Testis (tissue), 2 donors: ENCODE measurements at regions not wholly inside any gene's neighbourhood (a gene's known extent, or its start where the extent isn't known, plus 50 kb on each side); places are given as distances from the start of the nearest gene placed in this dataset.

ENCODE experiments used
- DNase-seq: peaks from one replicate; pipeline ENCODE4 v3.0.0-alpha.2; 2019
- H3K27ac ChIP-seq, 2 donors: fragments of 200-600 bp; sonication (generic); one replicate each; pipeline ENCODE4 v1.5.1; 2019
- H3K27me3 ChIP-seq: fragments of 200-600 bp; sonication (generic); one replicate; pipeline ENCODE4 v1.5.1; 2019
- H3K36me3 ChIP-seq: fragments of 200-600 bp; sonication (generic); one replicate; pipeline ENCODE4 v1.5.1; 2017; ENCODE audit warnings: low read depth; ENCODE audit errors: missing control alignments
- H3K4me1 ChIP-seq: fragments of 200-600 bp; sonication (generic); one replicate; pipeline ENCODE4 v1.5.1; 2019
- H3K4me3 ChIP-seq, 2 donors: fragments of 200-600 bp; sonication (generic); one replicate each; pipeline ENCODE4 v1.5.1; 2017 to 2019
- H3K9me3 ChIP-seq: fragments of 200-600 bp; sonication (generic); one replicate; pipeline ENCODE4 v1.5.1; 2017
- CTCF ChIP-seq, 3 experiments: fragments of 450-650 bp in 2 of 3; fragments of 200-600 bp in 1 of 3; sonication (generic) in 1 of 3; IDR thresholded peaks; one replicate each; pipeline ENCODE4 v1.5.1; 2016 to 2019; ENCODE audit warnings: antibody characterized with exemption in 3 of 3, mild to moderate bottlenecking in 2 of 3, moderate library complexity in 1 of 3
- POLR2A ChIP-seq: fragments of 450-650 bp; IDR thresholded peaks from one replicate; pipeline ENCODE4 v1.6.1; 2017; ENCODE audit warnings: antibody characterized with exemption, mild to moderate bottlenecking, moderate library complexity
- WGBS, 2 donors: methylation state at CpG; one replicate each; pipeline ENCODE4 v1.1.5; 2018; 5-methylcytosine and 5-hydroxymethylcytosine counted together
- intact Hi-C: fragments of 100-400 bp; cut with DNase I; formaldehyde crosslinking; loops from one replicate; pipeline ENCODE4 v1.15.1; 2023; ENCODE audit warnings: low total_unique reads

DNA sequence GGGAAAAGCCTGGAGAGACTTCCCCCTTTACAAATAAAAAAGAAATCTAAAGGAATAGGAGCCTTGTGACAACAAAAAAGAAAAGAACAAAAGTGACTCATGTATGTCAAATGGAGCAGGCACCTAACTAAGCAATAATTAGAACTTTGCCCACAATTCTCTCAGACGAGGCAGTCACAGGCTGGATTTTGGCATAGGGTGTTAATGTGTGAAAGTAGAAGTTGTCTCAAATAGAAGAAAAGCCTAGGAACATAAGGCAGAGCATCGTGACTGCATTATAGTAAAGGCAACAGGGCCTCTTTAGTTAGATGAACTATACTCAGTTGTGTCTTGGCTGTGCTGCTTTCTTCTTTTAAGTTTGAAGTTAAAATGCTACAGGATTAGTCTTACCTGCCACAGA lies 219.9 kb upstream of the TMEM161B start:
- TF ChIP-seq POLR2A (no peak), CTCF (IDR thresholded peaks at IDR 0.05) (no peak)
- no peak for DNase-seq
- intact Hi-C loops = no loop called here
- 60 to 65% methylated on average over 2 of the region's 2 CpGs for WGBS, 2 donors
- Histone ChIP-seq H3K4me1 (no peaks in the 10 kb centered on the region), H3K27ac (no peak overlapping the region), H3K27me3 (no peaks in the 10 kb centered on the region), H3K36me3 (no peaks in the 10 kb centered on the region), H3K9me3 (no peaks in the 10 kb centered on the region), H3K4me3 (no peak overlapping the region)

- TF ChIP-seq CTCF (IDR thresholded peaks at IDR 0.05) = no peak
- TF ChIP-seq POLR2A = no peak
- Histone ChIP-seq H3K36me3 (no peaks in the 10 kb centered on the region), H3K27me3 (no peaks in the 10 kb centered on the region), H3K27ac (no peak overlapping the region), H3K4me1 (no peaks in the 10 kb centered on the region), H3K4me3 (no peak overlapping the region), H3K9me3 (no peaks in the 10 kb centered on the region)
- no peak for DNase-seq
- intact Hi-C loops = no loop called here
- 88 to 90% methylated on average over 2 of the region's 2 CpGs for WGBS, 2 donors
Observed at GRCh38 chr5:88488130-88488529, 219.5 kb upstream of the TMEM161B start.

- Histone ChIP-seq H3K9me3 (no peaks in the 10 kb centered on the region), H3K27ac (no peak overlapping the region)
- WGBS, 2 donors = 88 to 97% methylated on average over 4 of the region's 4 CpGs
Observed at GRCh38 chr5:88487066-88487465, 218.4 kb upstream of the TMEM161B start.

GRCh38 chr5:88486431-88486830 lies 217.8 kb upstream of the TMEM161B start:
- intact Hi-C loops = no loop called here
- Histone ChIP-seq H3K27me3 (no peaks in the 10 kb centered on the region), H3K4me1 (no peaks in the 10 kb centered on the region), H3K36me3 (no peaks in the 10 kb centered on the region), H3K9me3 (no peaks in the 10 kb centered on the region), H3K27ac (no peak overlapping the region), H3K4me3 (no peak overlapping the region)
- WGBS, 2 donors = 59 to 69% methylated on average over 3 of the region's 3 CpGs
- no peak for TF ChIP-seq POLR2A
- no peak for TF ChIP-seq CTCF (IDR thresholded peaks at IDR 0.05)
- no peak for DNase-seq

More at GRCh38 chr5:88487066-88487465, 218.4 kb upstream of the TMEM161B start:
- DNase-seq = no peak
- intact Hi-C loops = no loop called here
- Histone ChIP-seq H3K4me1 (no peaks in the 10 kb centered on the region), H3K36me3 (no peaks in the 10 kb centered on the region), H3K27me3 (no peaks in the 10 kb centered on the region), H3K4me3 (no peak overlapping the region)
- no peak for TF ChIP-seq POLR2A
- no peak for TF ChIP-seq CTCF (IDR thresholded peaks at IDR 0.05)

GRCh38 chr5:88485531-88485930 lies 216.9 kb upstream of the TMEM161B start:
- 77 to 81% methylated on average over 1 of the region's 1 CpG for WGBS, 2 donors
- intact Hi-C loops = no loop called here
- Histone ChIP-seq H3K4me3 (no peak overlapping the region), H3K27ac (no peak overlapping the region), H3K36me3 (no peaks in the 10 kb centered on the region), H3K9me3 (no peaks in the 10 kb centered on the region), H3K27me3 (no peaks in the 10 kb centered on the region), H3K4me1 (no peaks in the 10 kb centered on the region)
- no peak for DNase-seq
- TF ChIP-seq POLR2A (no peak), CTCF (IDR thresholded peaks at IDR 0.05) (no peak)
